H1 (cell line): ENCODE measurements at regions not wholly inside any gene's neighbourhood (a gene's known extent, or its start where the extent isn't known, plus 50 kb on each side); places are given as distances from the start of the nearest gene placed in this dataset.

Experiments used
- BCL11A ChIP-seq, 2 experiments: IDR thresholded peaks; one replicate each; pipeline ENCODE4 v1.6.1; 2011; ENCODE audit warnings: low read depth in 2 of 2, low read length in 2 of 2, mild to moderate bottlenecking in 2 of 2
- CBX5 ChIP-seq: fragments of 300-800, 300-1000 bp; sonication (generic); IDR thresholded peaks from 2 replicates; pipeline ENCODE4 v1.7.1; 2016; ENCODE audit warnings: antibody characterized with exemption, low read length, low read depth
- CTCF ChIP-seq, 3 experiments: IDR thresholded peaks; 1 replicate in 2 of 3; 2 replicates in 1 of 3; pipeline versions ENCODE4 v1.5.1 to v1.6.1; 2011; ENCODE audit warnings: low read length in 3 of 3, mild to moderate bottlenecking in 3 of 3, inconsistent platforms in 2 of 3, low read depth in 1 of 3, moderate library complexity in 1 of 3; ENCODE audit not compliant: insufficient read depth in 1 of 3; ENCODE audit errors: control extremely low read depth in 1 of 3
- EP300 ChIP-seq, 2 experiments: IDR thresholded peaks; 1 replicate in 1 of 2; 2 replicates in 1 of 2; pipeline ENCODE4 v1.6.1; 2011 to 2012; ENCODE audit warnings: low read depth in 2 of 2, low read length in 2 of 2, mild to moderate bottlenecking in 2 of 2, borderline replicate concordance in 1 of 2, inconsistent platforms in 1 of 2, moderate library complexity in 1 of 2
- EZH2 ChIP-seq: fragments of 200-600 bp; sonication (generic); IDR thresholded peaks from 2 replicates; pipeline ENCODE4 v1.7.1; 2012; ENCODE audit warnings: low read depth, mild to moderate bottlenecking, moderate library complexity, low read length, inconsistent platforms; ENCODE audit not compliant: severe bottlenecking
- KDM5A ChIP-seq: fragments of 200-600 bp; IDR thresholded peaks from 2 replicates; pipeline ENCODE4 v1.7.1; 2012; ENCODE audit warnings: mild to moderate bottlenecking, low read length, inconsistent platforms, mixed read lengths
- NRF1 ChIP-seq: IDR thresholded peaks from 2 replicates; pipeline ENCODE4 v1.6.1; 2011; ENCODE audit warnings: mild to moderate bottlenecking, low read depth, low read length, improper control_type of control experiment
- POLR2A ChIP-seq, 2 experiments: IDR thresholded peaks; 1 replicate in 1 of 2; 2 replicates in 1 of 2; pipeline ENCODE4 v1.6.1; 2011; ENCODE audit warnings: low read depth in 2 of 2, low read length in 2 of 2, mild to moderate bottlenecking in 2 of 2; ENCODE audit errors: control extremely low read depth in 1 of 2
- POLR2AphosphoS5 ChIP-seq: IDR thresholded peaks from 2 replicates; pipeline ENCODE4 v1.6.1; 2011; ENCODE audit warnings: low read depth, low read length
- RFX5 ChIP-seq: IDR thresholded peaks from 2 replicates; pipeline ENCODE4 v1.6.1; 2011; ENCODE audit warnings: low read depth, low read length, improper control_type of control experiment, borderline replicate concordance
- SP1 ChIP-seq: IDR thresholded peaks from 2 replicates; pipeline ENCODE4 v1.6.1; 2011; ENCODE audit warnings: low read depth, low read length
- SP2 ChIP-seq: IDR thresholded peaks from 2 replicates; pipeline ENCODE4 v1.6.1; 2012; ENCODE audit warnings: mild to moderate bottlenecking, low read length, inconsistent platforms
- TAF7 ChIP-seq: optimal IDR thresholded peaks from 2 replicates; pipeline ENCODE3; 2011; ENCODE audit warnings: low read depth, mild to moderate bottlenecking, inconsistent platforms, low read length, moderate library complexity, borderline replicate concordance
- USF2 ChIP-seq: IDR thresholded peaks from 2 replicates; pipeline ENCODE4 v1.6.1; 2011; ENCODE audit warnings: low read length, improper control_type of control experiment

- TF ChIP-seq POLR2A (IDR thresholded peaks at IDR 0.05; ENCODE audit: control extremely low read depth in 1 of 2, low read depth in 2 of 2, low read length in 2 of 2) (no peak), SP2 (no peak), EP300 (IDR thresholded peaks at IDR 0.05; ENCODE audit: borderline replicate concordance in 1 of 2, low read depth in 2 of 2, low read length in 2 of 2) (no peak), CTCF (IDR thresholded peaks at IDR 0.05; ENCODE audit: control extremely low read depth in 1 of 3, insufficient read depth in 1 of 3, low read depth in 1 of 3, low read length in 3 of 3) (no peak), SP1 (no peak), EZH2 (no peak), TAF7 (no peak), BCL11A (IDR thresholded peaks at IDR 0.05; ENCODE audit: low read depth in 2 of 2, low read length in 2 of 2) (no peak), USF2 (no peak), RFX5 (no peak), KDM5A (no peak), NRF1 (no peak), POLR2AphosphoS5 (no peak), CBX5 (no peak)
Measured at GRCh38 chr4:107478327-107478980, 241.6 kb downstream of the PAPSS1 start.
